ENCODE measurements at regions not wholly inside any gene's neighbourhood (a gene's known extent, or its start where the extent isn't known, plus 50 kb on each side); places are given as distances from the start of the nearest gene placed in this dataset.

GRCh38 chr6:164275773-164276172 lies 861.3 kb downstream of the QKI start:
- Histone ChIP-seq H3K27ac (no peak overlapping the region), H3K36me3 (ENCODE audit: insufficient read depth, low read length) (no peaks in the 10 kb centered on the region), H3K9me3 (ENCODE audit: low read depth, low read length) (no peaks in the 10 kb centered on the region), H3K9ac (ENCODE audit: insufficient read length) (no peak overlapping the region), H3K4me3 (no peak overlapping the region)
- TF ChIP-seq EZH2 (IDR thresholded peaks at IDR 0.05) (no peak), FOXP2 (optimal IDR thresholded peaks at IDR 0.05; ENCODE audit: control extremely low read depth, extremely low read length, insufficient read depth) (no peak), POLR2AphosphoS5 (IDR thresholded peaks at IDR 0.05; ENCODE audit: borderline replicate concordance, low read depth, low read length) (no peak)
- no peak for DNase-seq (ENCODE audit: low read depth, low spot score)

- DNase-seq (ENCODE audit: low read depth, low spot score): no peak
- no peak overlapping the region for H3K27ac ChIP-seq
- TF ChIP-seq POLR2AphosphoS5 (IDR thresholded peaks at IDR 0.05; ENCODE audit: borderline replicate concordance, low read depth, low read length): no peak
- TF ChIP-seq FOXP2 (optimal IDR thresholded peaks at IDR 0.05; ENCODE audit: control extremely low read depth, extremely low read length, insufficient read depth): no peak
- no peak for TF ChIP-seq EZH2 (IDR thresholded peaks at IDR 0.05)
- no peak overlapping the region for H3K9ac ChIP-seq (ENCODE audit: insufficient read length)
- H3K36me3 ChIP-seq (ENCODE audit: insufficient read depth, low read length): no peaks in the 10 kb centered on the region
- no peaks in the 10 kb centered on the region for H3K9me3 ChIP-seq (ENCODE audit: low read depth, low read length)
- no peak overlapping the region for H3K4me3 ChIP-seq
Observed at GRCh38 chr6:164274493-164274892, 860.0 kb downstream of the QKI start.

DNA sequence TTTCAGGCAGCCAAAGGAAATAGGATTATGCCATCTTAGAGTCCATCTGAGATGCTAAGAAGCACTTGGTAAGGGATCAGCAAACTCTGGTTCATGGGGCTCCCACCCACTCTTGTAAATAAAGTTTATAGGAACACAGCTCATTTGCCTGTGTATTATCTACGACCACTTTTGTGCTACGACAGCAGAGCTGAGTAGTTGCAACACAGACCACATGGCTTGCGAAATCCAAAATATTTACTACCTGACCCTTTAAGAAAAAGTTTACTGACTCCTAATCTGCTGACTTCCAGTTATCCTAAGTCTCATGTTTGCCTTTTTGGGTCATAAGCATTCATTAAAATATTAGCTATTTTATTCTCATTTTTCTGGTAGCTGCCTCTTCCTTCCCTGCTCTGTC lies 859.0 kb downstream of the QKI start:
- Histone ChIP-seq H3K9me3 (ENCODE audit: low read depth, low read length) (no peaks in the 10 kb centered on the region), H3K9ac (ENCODE audit: insufficient read length) (no peak overlapping the region), H3K4me3 (no peak overlapping the region), H3K36me3 (ENCODE audit: insufficient read depth, low read length) (no peaks in the 10 kb centered on the region), H3K27ac (no peak overlapping the region)
- no peak for TF ChIP-seq EZH2 (IDR thresholded peaks at IDR 0.05)
- TF ChIP-seq POLR2AphosphoS5 (IDR thresholded peaks at IDR 0.05; ENCODE audit: borderline replicate concordance, low read depth, low read length): no peak
- TF ChIP-seq FOXP2 (optimal IDR thresholded peaks at IDR 0.05; ENCODE audit: control extremely low read depth, extremely low read length, insufficient read depth): no peak
- no peak for DNase-seq (ENCODE audit: low read depth, low spot score)

- TF ChIP-seq POLR2AphosphoS5 (IDR thresholded peaks at IDR 0.05; ENCODE audit: borderline replicate concordance, low read depth, low read length) (no peak), FOXP2 (optimal IDR thresholded peaks at IDR 0.05; ENCODE audit: control extremely low read depth, extremely low read length, insufficient read depth) (no peak), EZH2 (IDR thresholded peaks at IDR 0.05) (no peak)
- no peak for DNase-seq (ENCODE audit: low read depth, low spot score)
Observed at GRCh38 chr6:164266851-164267250, 852.3 kb downstream of the QKI start.

DNA sequence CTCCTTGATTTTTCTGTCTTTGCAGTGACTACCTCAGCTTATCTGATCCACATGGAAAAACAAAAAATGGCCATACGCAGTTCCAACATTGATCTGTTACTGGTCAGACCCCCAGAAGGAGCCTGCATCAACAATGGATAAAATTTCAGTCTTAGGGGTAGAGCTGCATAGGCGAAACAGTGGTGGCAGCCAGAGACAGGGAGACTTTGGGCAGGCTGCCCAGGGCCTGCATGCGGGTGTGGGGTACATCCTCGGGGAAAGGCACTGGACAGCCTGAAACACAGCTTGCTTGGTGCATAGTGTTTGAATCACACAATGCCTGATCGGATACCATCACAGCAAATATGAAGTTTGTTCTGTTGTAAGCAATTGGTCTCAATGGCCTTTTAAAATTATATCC lies 847.8 kb downstream of the QKI start:
- H3K36me3 ChIP-seq (ENCODE audit: insufficient read depth, low read length): no peaks in the 10 kb centered on the region
- no peak for DNase-seq (ENCODE audit: low read depth, low spot score)
- TF ChIP-seq FOXP2 (optimal IDR thresholded peaks at IDR 0.05; ENCODE audit: control extremely low read depth, extremely low read length, insufficient read depth) (no peak), EZH2 (IDR thresholded peaks at IDR 0.05) (no peak), POLR2AphosphoS5 (IDR thresholded peaks at IDR 0.05; ENCODE audit: borderline replicate concordance, low read depth, low read length) (no peak)

More at GRCh38 chr6:164266851-164267250, 852.3 kb downstream of the QKI start:
- Histone ChIP-seq H3K36me3 (ENCODE audit: insufficient read depth, low read length) (no peaks in the 10 kb centered on the region), H3K27ac (no peak overlapping the region), H3K9ac (ENCODE audit: insufficient read length) (no peak overlapping the region), H3K9me3 (ENCODE audit: low read depth, low read length) (no peaks in the 10 kb centered on the region), H3K4me3 (no peak overlapping the region)

GRCh38 chr6:164258421-164258820 lies 843.9 kb downstream of the QKI start:
- TF ChIP-seq EZH2 (IDR thresholded peaks at IDR 0.05) (no peak), POLR2AphosphoS5 (IDR thresholded peaks at IDR 0.05; ENCODE audit: borderline replicate concordance, low read depth, low read length) (no peak), FOXP2 (optimal IDR thresholded peaks at IDR 0.05; ENCODE audit: control extremely low read depth, extremely low read length, insufficient read depth) (no peak)

More for the DNA sequence above, 847.8 kb downstream of the QKI start:
- H3K27ac ChIP-seq: no peak overlapping the region
- H3K4me3 ChIP-seq: no peak overlapping the region
- no peaks in the 10 kb centered on the region for H3K9me3 ChIP-seq (ENCODE audit: low read depth, low read length)
- no peak overlapping the region for H3K9ac ChIP-seq (ENCODE audit: insufficient read length)

GRCh38 chr6:164252948-164253347 lies 838.4 kb downstream of the QKI start:
- Histone ChIP-seq H3K4me3 (no peak overlapping the region), H3K9ac (ENCODE audit: insufficient read length) (no peak overlapping the region), H3K9me3 (ENCODE audit: low read depth, low read length) (no peaks in the 10 kb centered on the region), H3K36me3 (ENCODE audit: insufficient read depth, low read length) (no peaks in the 10 kb centered on the region), H3K27ac (no peak overlapping the region)
- DNase-seq (ENCODE audit: low read depth, low spot score): no peak
- no peak for TF ChIP-seq POLR2AphosphoS5 (IDR thresholded peaks at IDR 0.05; ENCODE audit: borderline replicate concordance, low read depth, low read length)
- no peak for TF ChIP-seq FOXP2 (optimal IDR thresholded peaks at IDR 0.05; ENCODE audit: control extremely low read depth, extremely low read length, insufficient read depth)
- TF ChIP-seq EZH2 (IDR thresholded peaks at IDR 0.05): no peak

More at GRCh38 chr6:164258421-164258820, 843.9 kb downstream of the QKI start:
- Histone ChIP-seq H3K36me3 (ENCODE audit: insufficient read depth, low read length) (no peaks in the 10 kb centered on the region), H3K27ac (no peak overlapping the region), H3K4me3 (no peak overlapping the region), H3K9ac (ENCODE audit: insufficient read length) (no peak overlapping the region), H3K9me3 (ENCODE audit: low read depth, low read length) (no peaks in the 10 kb centered on the region)
- no peak for DNase-seq (ENCODE audit: low read depth, low spot score)

GRCh38 chr6:164252291-164252690 lies 837.8 kb downstream of the QKI start:
- H3K27ac ChIP-seq: no peak overlapping the region
- no peaks in the 10 kb centered on the region for H3K36me3 ChIP-seq (ENCODE audit: insufficient read depth, low read length)
- DNase-seq (ENCODE audit: low read depth, low spot score): no peak
- no peak overlapping the region for H3K9ac ChIP-seq (ENCODE audit: insufficient read length)
- no peaks in the 10 kb centered on the region for H3K9me3 ChIP-seq (ENCODE audit: low read depth, low read length)
- no peak for TF ChIP-seq EZH2 (IDR thresholded peaks at IDR 0.05)
- no peak overlapping the region for H3K4me3 ChIP-seq

- H3K36me3 ChIP-seq (ENCODE audit: insufficient read depth, low read length): no peaks in the 10 kb centered on the region
- no peaks in the 10 kb centered on the region for H3K9me3 ChIP-seq (ENCODE audit: low read depth, low read length)
- H3K27ac ChIP-seq: no peak overlapping the region
- TF ChIP-seq FOXP2 (optimal IDR thresholded peaks at IDR 0.05; ENCODE audit: control extremely low read depth, extremely low read length, insufficient read depth) (no peak), POLR2AphosphoS5 (IDR thresholded peaks at IDR 0.05; ENCODE audit: borderline replicate concordance, low read depth, low read length) (no peak), EZH2 (IDR thresholded peaks at IDR 0.05) (no peak)
- no peak overlapping the region for H3K9ac ChIP-seq (ENCODE audit: insufficient read length)
- no peak overlapping the region for H3K4me3 ChIP-seq
- no peak for DNase-seq (ENCODE audit: low read depth, low spot score)
Observed at GRCh38 chr6:164247106-164247505, 832.6 kb downstream of the QKI start.
